GM12891 (cell line): ENCODE measurements at regions not wholly inside any gene's neighbourhood (a gene's known extent, or its start where the extent isn't known, plus 50 kb on each side); places are given as distances from the start of the nearest gene placed in this dataset.
A peak's percentile ranks its signal among the peaks of the same experiment; 100 is the strongest.
"Not testable (repeated sequence)": the region's sequence is repeated elsewhere in the genome, so short reads cannot be mapped to it uniquely, and the experiment has no call there.

Experiments used
- DNase-seq: peaks from one replicate; pipeline ENCODE4 v3.0.0; 2011; ENCODE audit warnings: low spot score; ENCODE audit not compliant: insufficient read length
- FAIRE-seq: peaks from 2 replicates; lab custom pipeline; 2011; peaks lifted over from hg19 to GRCh38; lab: Jason Lieb, UNC
- PAX5 ChIP-seq: IDR thresholded peaks from 2 replicates; pipeline ENCODE4 v1.6.1; 2011; ENCODE audit warnings: low read length, moderate library complexity, mild to moderate bottlenecking; ENCODE audit not compliant: insufficient read depth, severe bottlenecking
- POLR2A ChIP-seq: IDR thresholded peaks from 2 replicates; pipeline ENCODE4 v1.6.1; 2011; ENCODE audit warnings: low read depth, low read length, control low read depth
- POLR2AphosphoS5 ChIP-seq: IDR thresholded peaks from 2 replicates; pipeline ENCODE4 v1.6.1; 2011; ENCODE audit warnings: low read depth, low read length, control low read depth
- POU2F2 ChIP-seq: IDR thresholded peaks from 2 replicates; pipeline ENCODE4 v1.6.1; 2011; ENCODE audit warnings: low read depth, mild to moderate bottlenecking, control low read depth, low read length, moderate library complexity
- SPI1 ChIP-seq: IDR thresholded peaks from 2 replicates; pipeline ENCODE4 v1.6.1; 2011; ENCODE audit warnings: low read depth, low read length, control low read depth
- TAF1 ChIP-seq: IDR thresholded peaks from 2 replicates; pipeline ENCODE4 v1.6.1; 2011; ENCODE audit warnings: low read depth, low read length, control low read depth

GRCh38 chr5:138641547-138642298 lies 66.5 kb upstream of the HSPA9 start:
- TF ChIP-seq SPI1 (no peak), POLR2A (no peak), POU2F2 (no peak), TAF1 (no peak), POLR2AphosphoS5 (no peak), PAX5 (no peak)
- DNase-seq (no peak), FAIRE-seq (peak; percentile 68)

GRCh38 chr5:138640646-138641254 lies 65.5 kb upstream of the HSPA9 start:
- FAIRE-seq (no peak), DNase-seq (no peak)
- TF ChIP-seq TAF1 (no peak), POU2F2 (no peak), PAX5 (no peak), POLR2A (no peak), SPI1 (no peak)

- TF ChIP-seq POU2F2: no peak
- no peak for TF ChIP-seq PAX5
- no peak for TF ChIP-seq POLR2A
- no peak for TF ChIP-seq TAF1
- no peak for DNase-seq
- no peak for FAIRE-seq
Measured at GRCh38 chr5:138640138-138640537, 64.9 kb upstream of the HSPA9 start.

GRCh38 chr5:138639326-138639725 lies 64.1 kb upstream of the HSPA9 start:
- TF ChIP-seq POU2F2: no peak
- no peak for DNase-seq

GRCh38 chr5:138637256-138637655 lies 62.1 kb upstream of the HSPA9 start:
- DNase-seq (no peak), FAIRE-seq (no peak)
- TF ChIP-seq SPI1 (no peak), POLR2AphosphoS5 (no peak), PAX5 (no peak), POLR2A (no peak), TAF1 (no peak), POU2F2 (no peak)

More at GRCh38 chr5:138639326-138639725, 64.1 kb upstream of the HSPA9 start:
- FAIRE-seq: no peak

- no peak for TF ChIP-seq POU2F2
- no peak for TF ChIP-seq PAX5
- no peak for TF ChIP-seq POLR2A
- TF ChIP-seq POLR2AphosphoS5: no peak
- TF ChIP-seq TAF1: no peak
- TF ChIP-seq SPI1: no peak
- DNase-seq (no peak), FAIRE-seq (no peak)
Measured at GRCh38 chr5:138636398-138636944, 61.3 kb upstream of the HSPA9 start.

GRCh38 chr5:138635708-138636107 lies 60.5 kb upstream of the HSPA9 start:
- DNase-seq: no peak
- no peak for FAIRE-seq

GRCh38 chr5:138635265-138635664 lies 60.1 kb upstream of the HSPA9 start:
- DNase-seq: no peak
- TF ChIP-seq POLR2A: no peak
- TF ChIP-seq TAF1: no peak
- no peak for TF ChIP-seq POLR2AphosphoS5
- TF ChIP-seq SPI1: no peak
- TF ChIP-seq PAX5: no peak
- TF ChIP-seq POU2F2: no peak
- FAIRE-seq: no peak

More at GRCh38 chr5:138635708-138636107, 60.5 kb upstream of the HSPA9 start:
- TF ChIP-seq POLR2AphosphoS5 (no peak), SPI1 (no peak), PAX5 (no peak), POU2F2 (no peak), POLR2A (no peak), TAF1 (no peak)

- FAIRE-seq, DNase-seq: not testable (repeated sequence)
Measured at GRCh38 chr5:138634804-138635203, 59.6 kb upstream of the HSPA9 start.

GRCh38 chr5:138632900-138633489 lies 57.8 kb upstream of the HSPA9 start:
- TF ChIP-seq POU2F2 (no peak), PAX5 (no peak)
- peak; percentile 61 for FAIRE-seq
- DNase-seq: peak; percentile 15
